Fibroblast of pulmonary artery (primary cell): ENCODE measurements at regions not wholly inside any gene's neighbourhood (a gene's known extent, or its start where the extent isn't known, plus 50 kb on each side); places are given as distances from the start of the nearest gene placed in this dataset.

ENCODE experiments used
- DNase-seq: peaks from one replicate; pipeline ENCODE4 v3.0.0-alpha.2; 2010; ENCODE audit warnings: low read depth
- H3K4me3 ChIP-seq: replicated peaks from 2 replicates; pipeline ENCODE4 v1.5.1; 2011; ENCODE audit warnings: low read depth, mild to moderate bottlenecking, control low read depth, low read length, moderate library complexity
- TF ChIP-seq, protein P1 (sequence below): IDR thresholded peaks from 2 replicates; pipeline ENCODE4 v1.5.1; 2011; ENCODE audit warnings: mild to moderate bottlenecking, control low read depth, low read length, inconsistent platforms; ENCODE audit errors: missing control alignments

DNA sequence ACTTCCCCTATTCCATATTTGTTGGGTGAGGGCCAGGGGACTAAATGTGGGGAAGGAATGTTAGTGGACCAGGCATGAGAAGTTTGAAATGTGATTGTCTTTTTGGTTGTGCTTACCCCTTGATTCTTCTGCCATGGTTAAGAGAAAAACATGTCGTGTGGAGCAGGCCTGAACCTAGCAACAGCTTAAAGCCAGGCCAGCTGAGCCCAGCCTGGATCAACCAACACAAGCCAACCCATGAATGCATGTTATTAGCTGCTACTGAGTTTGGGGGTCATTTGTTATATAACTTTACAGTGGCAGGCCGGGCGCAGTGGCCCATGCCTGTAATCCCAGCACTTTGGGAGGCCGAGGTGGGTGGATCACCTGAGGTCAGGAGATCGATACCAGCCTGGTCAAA is 52.4 kb upstream of the TRIO start:
- no peak for DNase-seq
- H3K4me3 ChIP-seq: no peak overlapping the region
- TF ChIP-seq, protein P1, sequence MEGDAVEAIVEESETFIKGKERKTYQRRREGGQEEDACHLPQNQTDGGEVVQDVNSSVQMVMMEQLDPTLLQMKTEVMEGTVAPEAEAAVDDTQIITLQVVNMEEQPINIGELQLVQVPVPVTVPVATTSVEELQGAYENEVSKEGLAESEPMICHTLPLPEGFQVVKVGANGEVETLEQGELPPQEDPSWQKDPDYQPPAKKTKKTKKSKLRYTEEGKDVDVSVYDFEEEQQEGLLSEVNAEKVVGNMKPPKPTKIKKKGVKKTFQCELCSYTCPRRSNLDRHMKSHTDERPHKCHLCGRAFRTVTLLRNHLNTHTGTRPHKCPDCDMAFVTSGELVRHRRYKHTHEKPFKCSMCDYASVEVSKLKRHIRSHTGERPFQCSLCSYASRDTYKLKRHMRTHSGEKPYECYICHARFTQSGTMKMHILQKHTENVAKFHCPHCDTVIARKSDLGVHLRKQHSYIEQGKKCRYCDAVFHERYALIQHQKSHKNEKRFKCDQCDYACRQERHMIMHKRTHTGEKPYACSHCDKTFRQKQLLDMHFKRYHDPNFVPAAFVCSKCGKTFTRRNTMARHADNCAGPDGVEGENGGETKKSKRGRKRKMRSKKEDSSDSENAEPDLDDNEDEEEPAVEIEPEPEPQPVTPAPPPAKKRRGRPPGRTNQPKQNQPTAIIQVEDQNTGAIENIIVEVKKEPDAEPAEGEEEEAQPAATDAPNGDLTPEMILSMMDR: no peak

DNA sequence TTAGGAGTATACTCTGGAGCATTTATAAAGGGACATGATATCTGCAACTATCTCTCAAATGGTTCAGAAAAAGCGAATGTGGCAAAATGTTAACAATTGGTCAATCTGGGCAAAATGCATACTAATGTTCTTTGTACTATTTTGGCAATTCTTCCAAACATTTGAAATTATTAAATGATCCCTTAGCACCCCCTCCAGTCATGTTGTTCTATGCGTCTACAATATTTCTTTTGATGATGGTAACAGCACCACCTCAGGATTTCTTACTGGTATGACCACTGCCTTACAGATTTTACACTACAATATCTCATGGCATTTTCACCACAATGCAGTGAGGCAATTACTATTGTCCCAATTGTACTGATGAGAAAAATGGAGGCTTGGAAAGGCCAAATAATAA is 52.9 kb upstream of the TRIO start:
- TF ChIP-seq, protein P1: no peak
- DNase-seq: no peak
- H3K4me3 ChIP-seq: no peak overlapping the region

DNA sequence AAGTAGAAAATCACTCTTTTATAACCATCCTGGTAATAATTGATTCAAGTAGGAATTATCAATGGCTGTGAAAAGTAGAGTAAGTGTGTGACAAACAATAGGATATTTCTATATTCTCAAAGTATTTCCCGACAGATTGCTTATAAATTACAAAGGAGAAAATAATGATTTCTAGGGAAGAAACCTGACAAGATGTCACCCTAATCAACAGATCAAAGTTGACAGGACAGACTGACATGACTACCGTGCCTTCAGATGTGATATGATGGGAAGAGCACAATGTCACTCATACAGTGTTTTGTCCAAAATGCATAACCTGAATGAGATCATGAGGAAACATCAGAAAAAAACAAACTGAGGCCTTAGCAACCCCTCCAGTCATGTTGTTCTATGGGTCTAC is 53.9 kb upstream of the TRIO start:
- TF ChIP-seq, protein P1: no peak
- H3K4me3 ChIP-seq: no peak overlapping the region
- no peak for DNase-seq

DNA sequence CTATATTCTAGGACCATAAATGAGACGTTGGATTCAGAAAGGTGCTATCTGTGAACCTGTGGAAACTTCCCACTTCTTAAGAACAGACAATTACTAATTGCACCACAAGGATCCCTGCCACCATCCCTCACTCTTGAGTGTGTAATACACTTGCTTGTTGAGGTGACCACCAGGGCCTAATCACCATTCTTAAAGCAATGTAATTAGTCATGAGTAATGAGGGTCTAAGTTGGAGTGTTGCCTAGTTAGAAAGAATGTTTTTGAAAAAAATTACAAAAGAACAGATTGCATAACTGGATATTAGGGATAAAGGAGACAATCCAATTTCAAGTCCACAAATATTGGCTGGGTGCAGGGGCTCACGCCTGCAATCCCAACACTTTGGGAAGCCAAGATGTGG is 56.9 kb upstream of the TRIO start:
- H3K4me3 ChIP-seq: no peak overlapping the region
- TF ChIP-seq, protein P1: no peak
- peak; percentile 39 for DNase-seq

DNA sequence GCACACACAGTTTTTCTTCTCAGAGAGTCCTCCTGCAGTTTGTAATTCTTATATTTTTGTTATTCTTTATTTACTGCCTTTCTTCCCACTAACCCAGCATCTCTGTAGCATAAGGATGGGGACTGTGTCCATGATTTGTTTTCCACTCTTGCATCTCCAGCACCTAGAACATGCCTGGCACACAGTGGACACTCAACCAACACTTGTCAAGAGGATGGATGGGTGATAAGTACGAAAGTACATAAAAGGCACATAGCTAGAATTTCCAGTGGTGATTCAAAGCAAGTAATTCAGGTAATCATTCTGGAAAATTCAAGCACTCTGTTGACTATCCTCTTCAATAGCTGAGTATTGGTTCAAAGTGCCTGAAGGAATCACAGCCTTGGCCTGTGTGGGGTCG is 60.2 kb upstream of the TRIO start:
- no peak overlapping the region for H3K4me3 ChIP-seq
- DNase-seq: no peak
- TF ChIP-seq, protein P1: no peak

DNA sequence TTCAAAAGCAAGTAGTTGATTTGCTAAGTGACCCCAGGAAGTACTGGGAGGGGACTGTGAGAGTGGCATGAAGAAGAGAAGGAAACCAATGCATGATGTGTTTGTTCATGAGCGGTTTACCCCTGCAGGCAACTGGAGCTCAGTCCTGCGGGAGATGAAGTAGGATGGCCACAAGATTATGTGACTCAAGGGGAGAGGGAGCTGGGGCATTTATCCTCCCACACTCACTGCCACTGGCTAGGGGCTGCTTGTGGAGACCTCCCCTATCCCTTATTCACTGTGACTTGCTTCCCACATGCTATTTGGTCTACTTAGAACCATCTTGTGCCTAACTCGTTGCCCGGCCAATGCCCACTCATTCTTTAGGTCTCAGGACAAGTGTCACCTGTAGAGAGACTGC is 60.6 kb upstream of the TRIO start:
- no peak for DNase-seq
- TF ChIP-seq, protein P1: no peak
- H3K4me3 ChIP-seq: no peak overlapping the region

DNA sequence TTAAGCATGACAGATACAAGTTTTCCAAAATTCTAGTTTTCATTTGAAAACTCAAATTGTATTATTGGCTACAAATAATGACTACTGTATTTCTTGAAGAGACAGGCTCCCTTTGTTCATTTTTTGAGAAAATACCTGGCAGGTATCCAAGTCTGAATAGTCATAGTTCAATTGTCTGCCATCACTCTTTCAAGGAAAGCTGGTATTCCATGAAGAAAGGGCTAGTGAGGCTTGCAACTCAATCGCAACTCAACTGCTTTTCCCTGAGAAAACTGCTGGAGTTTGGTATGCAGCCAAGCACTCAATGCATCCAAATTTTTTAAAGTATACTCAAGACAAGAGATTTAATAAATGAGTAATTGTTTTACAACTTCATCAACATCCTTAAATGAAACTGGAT is 61.4 kb upstream of the TRIO start:
- TF ChIP-seq, protein P1: no peak
- DNase-seq: peak; percentile 60
- no peak overlapping the region for H3K4me3 ChIP-seq
